SK-N-SH (cell line): ENCODE measurements at regions not wholly inside any gene's neighbourhood (a gene's known extent, or its start where the extent isn't known, plus 50 kb on each side); places are given as distances from the start of the nearest gene placed in this dataset.

Experiments
- CTCF ChIA-PET: fragments of 300-600, 350-600 bp; formaldehyde crosslinking; extraction: SDS; loops from one replicate; lab custom pipeline; 2021; lab: Yijun Ruan, JAX
- POLR2A ChIA-PET: fragments of 350-600 bp; sonication (Branson Sonifier 250); formaldehyde crosslinking; extraction: SDS; loops from one replicate; lab custom pipeline; 2020; ENCODE audit warnings: antibody characterized with exemption, inconsistent platforms; lab: Yijun Ruan, JAX
- DNase-seq: peaks from one replicate; pipeline ENCODE4 v3.0.0; 2012
- H2AFZ ChIP-seq: fragments of 200-600 bp; sonication (generic); 2 replicates; pipeline ENCODE4 v1.8.1; 2016; ENCODE audit warnings: antibody characterized with exemption, mild to moderate bottlenecking, low read depth
- H3F3A ChIP-seq: fragments of 200-600 bp; sonication (generic); replicated peaks from 2 replicates; pipeline ENCODE3; 2016; ENCODE audit warnings: antibody characterized with exemption, mild to moderate bottlenecking; ENCODE audit not compliant: insufficient read depth
- H3K27ac ChIP-seq, 2 experiments: fragments of 200-500 bp in 1 of 2; fragments of 200-600 bp in 1 of 2; sonication (Bioruptor generic) in 1 of 2; sonication (generic), shearing (Covaris generic) in 1 of 2; 2 replicates each; pipeline versions ENCODE4 v1.5.1 to v1.6.1; 2014 to 2016; ENCODE audit warnings: low read depth in 2 of 2, inconsistent platforms in 1 of 2, low read length in 1 of 2, mild to moderate bottlenecking in 1 of 2, mixed read lengths in 1 of 2
- H3K27me3 ChIP-seq: fragments of 200-600 bp; sonication (generic), shearing (Covaris generic); 2 replicates; pipeline ENCODE4 v1.6.1; 2016; ENCODE audit warnings: mixed run types; ENCODE audit not compliant: insufficient read depth
- H3K36me3 ChIP-seq, 2 experiments: fragments of 200-500 bp in 1 of 2; fragments of 200-600 bp in 1 of 2; sonication (Bioruptor generic) in 1 of 2; sonication (generic) in 1 of 2; replicated peaks in 1 of 2; 2 replicates each; pipeline versions ENCODE3 to v1.5.1; 2014 to 2016; ENCODE audit warnings: low read length in 1 of 2, mild to moderate bottlenecking in 1 of 2; ENCODE audit not compliant: insufficient read depth in 2 of 2, control insufficient read depth in 1 of 2
- H3K4me1 ChIP-seq, 2 experiments: fragments of 200-500 bp in 1 of 2; fragments of 200-600 bp in 1 of 2; sonication (Bioruptor generic) in 1 of 2; sonication (generic), shearing (Covaris generic) in 1 of 2; 2 replicates each; pipeline versions ENCODE4 v1.5.1 to v1.6.1; 2014 to 2016; ENCODE audit warnings: low read depth in 1 of 2, low read length in 1 of 2, mixed run types in 1 of 2; ENCODE audit not compliant: insufficient read depth in 2 of 2, control insufficient read depth in 1 of 2
- H3K4me2 ChIP-seq: fragments of 200-600 bp; sonication (generic), shearing (Covaris generic); 2 replicates; pipeline ENCODE4 v1.6.1; 2017; ENCODE audit warnings: mixed run types
- H3K4me3 ChIP-seq, 2 experiments: fragments of 200-500 bp in 1 of 2; fragments of 200-600 bp in 1 of 2; sonication (Bioruptor generic) in 1 of 2; sonication (generic), shearing (Covaris generic) in 1 of 2; 2 replicates each; pipeline versions ENCODE4 v1.5.1 to v1.8.1; 2014 to 2016; ENCODE audit warnings: low read depth in 2 of 2, inconsistent platforms in 1 of 2, low read length in 1 of 2, mild to moderate bottlenecking in 1 of 2, mixed read lengths in 1 of 2, moderate library complexity in 1 of 2
- H3K79me2 ChIP-seq: fragments of 200-600 bp; sonication (generic); 2 replicates; pipeline ENCODE4 v1.8.1; 2017; ENCODE audit warnings: mild to moderate bottlenecking; ENCODE audit not compliant: insufficient read depth
- H3K9ac ChIP-seq: fragments of 200-600 bp; sonication (generic); 2 replicates; pipeline ENCODE4 v1.6.1; 2017; ENCODE audit warnings: mixed run types
- H3K9me2 ChIP-seq: fragments of 200-600 bp; sonication (generic); 2 replicates; pipeline ENCODE4 v1.6.1; 2017; ENCODE audit warnings: mixed run types
- H3K9me3 ChIP-seq: fragments of 200-600 bp; sonication (generic); 2 replicates; pipeline ENCODE4 v1.6.1; 2017; ENCODE audit warnings: mixed run types, mild to moderate bottlenecking, moderate library complexity
- H4K20me1 ChIP-seq: fragments of 200-600 bp; sonication (generic); 2 replicates; pipeline ENCODE4 v1.6.1; 2017; ENCODE audit warnings: mild to moderate bottlenecking, mixed run types; ENCODE audit not compliant: insufficient read depth
- CHD2 ChIP-seq: fragments of 150-350 bp; IDR thresholded peaks from 2 replicates; pipeline ENCODE4 v1.6.1; 2018; ENCODE audit warnings: low read length; ENCODE audit not compliant: partially characterized antibody
- EP300 ChIP-seq, 2 experiments: IDR thresholded peaks; 2 replicates each; pipeline versions ENCODE4 v1.4.0 to v1.6.1; 2012; ENCODE audit warnings: borderline replicate concordance in 1 of 2, low read depth in 1 of 2, low read length in 1 of 2
- IRF3 ChIP-seq: fragments of 150-350 bp; IDR thresholded peaks from 2 replicates; pipeline ENCODE4 v1.6.1; 2016; ENCODE audit warnings: mild to moderate bottlenecking, low read depth, low read length
- MAX ChIP-seq: IDR thresholded peaks from 2 replicates; pipeline ENCODE4 v1.4.0; 2012; ENCODE audit warnings: low read depth
- MXI1 ChIP-seq: IDR thresholded peaks from 2 replicates; pipeline ENCODE4 v1.6.1; 2012; ENCODE audit warnings: mild to moderate bottlenecking, low read depth, low read length, improper control_type of control experiment
- NRF1 ChIP-seq: IDR thresholded peaks from 2 replicates; pipeline ENCODE4 v1.6.1; 2012; ENCODE audit warnings: low read depth, mild to moderate bottlenecking, low read length
- POLR2AphosphoS5 ChIP-seq: IDR thresholded peaks from 2 replicates; pipeline ENCODE4 v1.6.1; 2012; ENCODE audit warnings: low read depth, low read length
- RAD21 ChIP-seq: IDR thresholded peaks from 2 replicates; pipeline ENCODE4 v1.6.1; 2012; ENCODE audit warnings: mild to moderate bottlenecking, low read length
- RCOR1 ChIP-seq: fragments of 150-350 bp; IDR thresholded peaks from 2 replicates; pipeline ENCODE4 v1.6.1; 2017; ENCODE audit warnings: antibody characterized with exemption, low read length
- USF1 ChIP-seq: IDR thresholded peaks from 2 replicates; pipeline ENCODE4 v1.4.0; 2012; ENCODE audit warnings: low read depth, borderline replicate concordance
- USF2 ChIP-seq: fragments of 150-350 bp; IDR thresholded peaks from 2 replicates; pipeline ENCODE4 v1.6.1; 2017; ENCODE audit warnings: antibody characterized with exemption, low read length, low read depth, borderline replicate concordance
- YY1 ChIP-seq: IDR thresholded peaks from 2 replicates; pipeline ENCODE4 v1.4.0; 2012; ENCODE audit warnings: low read depth, mild to moderate bottlenecking
- ZBTB33 ChIP-seq: IDR thresholded peaks from 2 replicates; pipeline ENCODE4 v1.4.0; 2012; ENCODE audit warnings: low read depth, borderline replicate concordance
- WGBS: methylation state at CpG from one replicate; pipeline ENCODE4 v1.1.6; 2017; ENCODE audit warnings: low lambda C conversion rate; 5-methylcytosine and 5-hydroxymethylcytosine counted together
- TF ChIP-seq, protein P1 (sequence below): IDR thresholded peaks from 2 replicates; pipeline ENCODE4; 2012
- TF ChIP-seq, protein P2 (sequence below): IDR thresholded peaks from 2 replicates; pipeline ENCODE4 v1.6.1; 2012; ENCODE audit warnings: mild to moderate bottlenecking, low read depth, low read length, moderate library complexity

DNA sequence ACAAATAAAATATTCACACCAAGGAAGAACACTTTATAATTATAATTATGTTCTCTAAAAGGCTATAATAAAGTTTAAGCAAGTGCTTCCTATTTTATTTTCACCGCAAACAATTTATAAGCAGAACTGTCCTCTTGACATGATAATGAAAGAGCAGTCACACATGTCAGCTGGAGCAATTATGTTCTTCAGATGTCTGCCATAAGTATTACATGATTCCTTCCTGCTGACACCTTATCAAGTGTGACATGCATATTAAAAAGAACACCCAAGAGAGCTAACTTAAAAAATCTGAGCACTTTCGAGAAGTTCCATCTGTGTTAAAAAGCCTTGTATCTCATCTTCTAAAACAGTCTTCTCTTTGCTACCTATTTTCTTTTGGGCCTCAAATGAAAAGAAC is 249.5 kb downstream of the SQOR start:
- no peak overlapping the region for H2AFZ ChIP-seq

More for the DNA sequence above, 249.5 kb downstream of the SQOR start:
- Histone ChIP-seq H3K9me2 (no peaks in the 10 kb centered on the region), H4K20me1 (no peaks in the 10 kb centered on the region), H3K9me3 (no peaks in the 10 kb centered on the region), H3K9ac (no peak overlapping the region), H3K4me2 (no peak overlapping the region), H3K27ac (no peak overlapping the region), H3K27me3 (no peaks in the 10 kb centered on the region), H3K4me3 (no peak overlapping the region), H3F3A (no peaks in the 10 kb centered on the region), H3K79me2 (no peaks in the 10 kb centered on the region), H3K4me1 (no peaks in the 10 kb centered on the region), H3K36me3 (no peaks in the 10 kb centered on the region)
- TF ChIP-seq RAD21, result no peak
- TF ChIP-seq ZBTB33, result no peak
- no peak for TF ChIP-seq YY1
- TF ChIP-seq MAX, result no peak
- TF ChIP-seq CHD2, result no peak
- TF ChIP-seq IRF3, result no peak
- TF ChIP-seq RCOR1, result no peak
- TF ChIP-seq MXI1, result no peak
- no peak for TF ChIP-seq NRF1
- TF ChIP-seq USF1, result no peak
- TF ChIP-seq EP300 (IDR thresholded peaks at IDR 0.05; ENCODE audit: borderline replicate concordance in 1 of 2, low read depth in 1 of 2, low read length in 1 of 2), result no peak
- TF ChIP-seq, protein P1, sequence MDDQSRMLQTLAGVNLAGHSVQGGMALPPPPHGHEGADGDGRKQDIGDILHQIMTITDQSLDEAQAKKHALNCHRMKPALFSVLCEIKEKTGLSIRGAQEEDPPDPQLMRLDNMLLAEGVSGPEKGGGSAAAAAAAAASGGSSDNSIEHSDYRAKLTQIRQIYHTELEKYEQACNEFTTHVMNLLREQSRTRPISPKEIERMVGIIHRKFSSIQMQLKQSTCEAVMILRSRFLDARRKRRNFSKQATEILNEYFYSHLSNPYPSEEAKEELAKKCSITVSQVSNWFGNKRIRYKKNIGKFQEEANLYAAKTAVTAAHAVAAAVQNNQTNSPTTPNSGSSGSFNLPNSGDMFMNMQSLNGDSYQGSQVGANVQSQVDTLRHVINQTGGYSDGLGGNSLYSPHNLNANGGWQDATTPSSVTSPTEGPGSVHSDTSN, result no peak
- TF ChIP-seq USF2, result no peak
- TF ChIP-seq POLR2AphosphoS5, result no peak
- TF ChIP-seq, protein P2, sequence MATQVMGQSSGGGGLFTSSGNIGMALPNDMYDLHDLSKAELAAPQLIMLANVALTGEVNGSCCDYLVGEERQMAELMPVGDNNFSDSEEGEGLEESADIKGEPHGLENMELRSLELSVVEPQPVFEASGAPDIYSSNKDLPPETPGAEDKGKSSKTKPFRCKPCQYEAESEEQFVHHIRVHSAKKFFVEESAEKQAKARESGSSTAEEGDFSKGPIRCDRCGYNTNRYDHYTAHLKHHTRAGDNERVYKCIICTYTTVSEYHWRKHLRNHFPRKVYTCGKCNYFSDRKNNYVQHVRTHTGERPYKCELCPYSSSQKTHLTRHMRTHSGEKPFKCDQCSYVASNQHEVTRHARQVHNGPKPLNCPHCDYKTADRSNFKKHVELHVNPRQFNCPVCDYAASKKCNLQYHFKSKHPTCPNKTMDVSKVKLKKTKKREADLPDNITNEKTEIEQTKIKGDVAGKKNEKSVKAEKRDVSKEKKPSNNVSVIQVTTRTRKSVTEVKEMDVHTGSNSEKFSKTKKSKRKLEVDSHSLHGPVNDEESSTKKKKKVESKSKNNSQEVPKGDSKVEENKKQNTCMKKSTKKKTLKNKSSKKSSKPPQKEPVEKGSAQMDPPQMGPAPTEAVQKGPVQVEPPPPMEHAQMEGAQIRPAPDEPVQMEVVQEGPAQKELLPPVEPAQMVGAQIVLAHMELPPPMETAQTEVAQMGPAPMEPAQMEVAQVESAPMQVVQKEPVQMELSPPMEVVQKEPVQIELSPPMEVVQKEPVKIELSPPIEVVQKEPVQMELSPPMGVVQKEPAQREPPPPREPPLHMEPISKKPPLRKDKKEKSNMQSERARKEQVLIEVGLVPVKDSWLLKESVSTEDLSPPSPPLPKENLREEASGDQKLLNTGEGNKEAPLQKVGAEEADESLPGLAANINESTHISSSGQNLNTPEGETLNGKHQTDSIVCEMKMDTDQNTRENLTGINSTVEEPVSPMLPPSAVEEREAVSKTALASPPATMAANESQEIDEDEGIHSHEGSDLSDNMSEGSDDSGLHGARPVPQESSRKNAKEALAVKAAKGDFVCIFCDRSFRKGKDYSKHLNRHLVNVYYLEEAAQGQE, result no peak
- ChIA-PET POLR2A (no interaction called here), CTCF (no interaction called here)
- DNase-seq, result no peak
- WGBS, result 46% methylated on average over 2 of the region's 2 CpGs
